Peyer's patch (tissue), 4 donors: ENCODE measurements at regions not wholly inside any gene's neighbourhood (a gene's known extent, or its start where the extent isn't known, plus 50 kb on each side); places are given as distances from the start of the nearest gene placed in this dataset.

Source experiments
- POLR2A ChIP-seq, 2 donors: fragments of 450-650 bp; IDR thresholded peaks; one replicate each; pipeline ENCODE4 v1.5.1; 2017; ENCODE audit warnings: antibody characterized with exemption in 2 of 2, mild to moderate bottlenecking in 2 of 2, moderate library complexity in 2 of 2
- TF ChIP-seq, protein P1 (sequence below), 6 experiments: fragments of 450-650 bp in 4 of 6; fragments of 200-600 bp in 2 of 6; sonication (generic) in 1 of 6; IDR thresholded peaks; one replicate each; pipeline ENCODE4 v1.5.1; 2017 to 2019; ENCODE audit warnings: antibody characterized with exemption in 6 of 6, mild to moderate bottlenecking in 3 of 6, moderate library complexity in 1 of 6

DNA sequence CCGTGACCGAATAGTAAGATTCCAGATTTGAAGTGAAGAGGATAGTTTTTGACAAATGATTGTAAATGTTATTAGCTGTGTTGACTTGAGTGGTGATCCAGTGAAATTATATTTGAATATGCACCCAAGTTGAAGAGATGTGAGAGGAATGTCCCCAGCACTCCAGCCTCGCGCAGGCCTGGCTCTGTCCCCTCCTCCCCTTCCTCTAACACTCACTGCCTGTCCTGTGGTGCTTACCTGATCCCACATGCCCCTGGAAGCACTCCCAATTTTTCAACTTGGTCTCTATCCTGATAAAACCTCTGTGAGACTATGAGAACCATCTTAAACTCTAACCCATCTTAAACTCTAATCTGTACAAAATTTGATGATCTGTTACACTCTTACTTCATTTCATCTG lies 154.7 kb upstream of the LRP1B start:
- TF ChIP-seq, protein P1, sequence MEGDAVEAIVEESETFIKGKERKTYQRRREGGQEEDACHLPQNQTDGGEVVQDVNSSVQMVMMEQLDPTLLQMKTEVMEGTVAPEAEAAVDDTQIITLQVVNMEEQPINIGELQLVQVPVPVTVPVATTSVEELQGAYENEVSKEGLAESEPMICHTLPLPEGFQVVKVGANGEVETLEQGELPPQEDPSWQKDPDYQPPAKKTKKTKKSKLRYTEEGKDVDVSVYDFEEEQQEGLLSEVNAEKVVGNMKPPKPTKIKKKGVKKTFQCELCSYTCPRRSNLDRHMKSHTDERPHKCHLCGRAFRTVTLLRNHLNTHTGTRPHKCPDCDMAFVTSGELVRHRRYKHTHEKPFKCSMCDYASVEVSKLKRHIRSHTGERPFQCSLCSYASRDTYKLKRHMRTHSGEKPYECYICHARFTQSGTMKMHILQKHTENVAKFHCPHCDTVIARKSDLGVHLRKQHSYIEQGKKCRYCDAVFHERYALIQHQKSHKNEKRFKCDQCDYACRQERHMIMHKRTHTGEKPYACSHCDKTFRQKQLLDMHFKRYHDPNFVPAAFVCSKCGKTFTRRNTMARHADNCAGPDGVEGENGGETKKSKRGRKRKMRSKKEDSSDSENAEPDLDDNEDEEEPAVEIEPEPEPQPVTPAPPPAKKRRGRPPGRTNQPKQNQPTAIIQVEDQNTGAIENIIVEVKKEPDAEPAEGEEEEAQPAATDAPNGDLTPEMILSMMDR (IDR thresholded peaks at IDR 0.05), result no peak
- no peak for TF ChIP-seq POLR2A (IDR thresholded peaks at IDR 0.05)
